ENCODE measurements at regions not wholly inside any gene's neighbourhood (a gene's known extent, or its start where the extent isn't known, plus 50 kb on each side); places are given as distances from the start of the nearest gene placed in this dataset.

DNA sequence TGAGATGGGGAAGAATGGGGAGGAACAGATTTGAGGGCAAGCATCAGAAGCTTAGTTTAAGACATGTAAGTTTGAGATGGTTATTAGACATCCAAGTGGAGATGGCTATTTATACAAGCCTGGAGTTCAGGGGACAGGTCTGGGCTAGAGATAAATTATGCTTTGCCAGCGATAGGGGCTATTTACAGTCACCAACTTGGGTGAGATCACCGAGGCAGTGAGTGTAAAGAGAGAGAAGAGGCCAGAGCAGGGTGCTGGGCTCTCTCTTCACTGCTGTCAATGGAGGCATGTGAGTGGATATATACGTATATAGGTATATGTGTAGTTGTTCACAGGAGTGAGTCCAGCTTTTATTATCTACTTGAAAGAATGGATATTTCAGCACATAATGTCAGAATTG lies 81.0 kb downstream of the QPCT start:
- no peak for DNase-seq (ENCODE audit: low spot score)

DNA sequence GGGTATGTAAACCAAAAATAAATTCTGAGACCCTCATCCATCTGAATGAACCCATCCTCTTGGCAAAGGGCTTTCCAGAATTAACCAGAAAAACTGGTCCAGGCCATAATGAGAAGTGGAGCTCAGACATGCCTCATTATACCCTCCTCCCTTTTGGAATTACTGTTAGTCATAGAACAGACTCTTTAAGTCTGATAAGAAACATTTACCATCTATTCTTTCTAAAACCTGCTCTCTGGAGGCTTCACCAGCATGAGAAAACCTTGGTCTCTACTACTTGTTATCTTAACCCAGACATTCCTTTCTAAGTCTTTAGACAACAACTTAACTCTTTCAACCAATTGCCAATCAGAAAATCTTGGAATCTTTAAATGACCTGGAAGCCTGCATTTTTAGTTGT lies 82.8 kb downstream of the QPCT start:
- no peak for DNase-seq (ENCODE audit: low spot score)

DNA sequence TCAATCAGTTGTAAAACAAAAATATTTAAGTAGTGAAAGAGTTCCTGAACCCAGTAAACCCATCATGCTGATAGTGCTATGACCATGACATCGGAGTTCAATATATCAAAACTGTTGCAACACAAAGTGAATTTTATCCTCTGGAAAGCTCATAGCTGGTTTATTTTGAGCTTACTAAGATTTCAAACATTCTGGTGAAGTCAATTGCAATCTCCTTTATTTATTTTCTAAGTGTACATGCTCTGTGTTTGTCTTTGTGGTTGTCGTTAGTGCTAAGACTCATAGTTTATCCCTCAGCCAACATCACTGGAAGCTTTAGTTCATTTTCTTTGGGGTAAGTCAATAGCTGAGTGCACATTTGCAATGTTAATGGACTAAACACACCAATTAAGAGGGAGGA lies 91.9 kb downstream of the QPCT start:
- DNase-seq (ENCODE audit: low spot score) = peak; percentile 45

DNA sequence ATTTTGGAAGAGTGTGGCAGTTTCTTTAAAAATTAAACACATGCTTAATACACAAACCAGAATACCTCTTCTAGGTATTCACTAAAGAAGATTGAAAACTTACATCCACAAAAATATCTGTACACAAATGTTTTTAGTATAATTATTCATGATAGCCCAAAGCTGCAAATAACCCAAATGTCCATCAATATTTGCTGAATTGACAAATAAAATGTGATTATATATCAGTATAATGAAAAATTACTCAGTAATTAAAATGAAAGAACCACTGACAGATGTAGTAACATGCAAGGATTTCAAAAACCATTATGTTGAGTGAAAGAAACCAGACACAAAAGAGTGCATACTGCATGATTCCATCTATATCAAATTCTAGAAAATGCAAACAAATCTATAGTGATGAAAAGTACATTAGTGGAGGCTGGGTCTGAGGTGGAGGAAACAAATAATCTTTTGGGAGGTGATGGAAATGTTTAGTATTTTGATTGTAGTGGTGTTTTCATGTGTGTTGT lies 94.8 kb downstream of the QPCT start:
- DNase-seq (ENCODE audit: low spot score) = no peak

DNA sequence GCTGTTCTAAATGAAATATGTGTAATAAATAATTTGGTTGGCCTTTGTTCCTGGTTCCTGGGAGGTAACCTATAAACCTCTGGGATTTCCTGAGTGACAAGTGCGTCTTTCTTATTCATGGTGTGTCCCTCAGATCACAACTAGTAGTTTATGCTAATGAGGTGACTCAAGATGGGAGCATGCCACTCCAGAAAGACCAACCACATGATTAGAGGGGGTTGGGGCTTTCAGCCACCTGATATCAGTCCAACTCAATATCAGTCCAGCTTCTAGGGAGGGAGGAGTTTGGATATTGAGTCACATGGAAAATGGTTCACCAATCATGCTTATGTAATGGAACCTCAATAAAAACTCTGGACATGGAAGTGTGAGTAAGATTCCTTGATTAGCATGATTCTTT lies 96.6 kb downstream of the QPCT start:
- DNase-seq (ENCODE audit: low spot score) = no peak

DNA sequence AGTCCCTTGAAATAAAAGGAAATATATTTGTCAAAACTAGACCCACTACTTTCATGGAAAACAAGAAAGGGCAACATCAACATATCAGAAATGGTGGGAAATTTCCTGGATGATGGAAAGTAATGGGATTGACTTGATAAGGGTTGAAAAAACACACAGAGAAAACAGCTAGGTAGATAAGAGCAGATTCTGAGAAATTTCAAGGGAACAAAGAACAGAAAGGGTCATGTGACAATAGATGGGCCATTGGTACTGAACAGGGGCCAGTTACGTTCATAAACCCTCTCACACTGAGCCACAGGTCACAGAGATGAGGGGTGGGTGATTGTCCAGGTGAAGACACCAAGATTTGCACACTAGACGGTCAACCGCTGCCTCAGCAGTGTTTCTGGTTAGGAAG lies 98.7 kb downstream of the QPCT start:
- DNase-seq (ENCODE audit: low spot score) = no peak

DNA sequence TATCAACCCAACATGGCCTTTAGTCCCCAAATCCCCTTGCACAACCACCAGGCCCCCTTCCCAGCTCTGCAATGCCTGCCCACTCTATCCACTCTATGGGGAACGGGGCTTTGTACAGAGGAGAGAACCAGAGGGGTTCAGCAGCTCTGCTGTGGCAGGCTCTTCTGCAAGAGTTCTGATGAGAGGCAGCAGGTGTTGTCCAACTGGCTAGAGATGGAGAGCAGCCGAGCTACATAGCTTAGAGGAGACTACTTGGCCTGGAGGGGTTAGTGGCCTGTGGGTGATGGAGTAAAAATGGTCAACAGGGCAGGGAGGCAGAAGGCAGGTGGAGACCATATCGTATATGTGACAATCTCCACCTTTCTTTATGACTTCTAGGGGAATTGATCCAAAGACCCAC lies 103.0 kb downstream of the QPCT start:
- DNase-seq (ENCODE audit: low spot score) = no peak

DNA sequence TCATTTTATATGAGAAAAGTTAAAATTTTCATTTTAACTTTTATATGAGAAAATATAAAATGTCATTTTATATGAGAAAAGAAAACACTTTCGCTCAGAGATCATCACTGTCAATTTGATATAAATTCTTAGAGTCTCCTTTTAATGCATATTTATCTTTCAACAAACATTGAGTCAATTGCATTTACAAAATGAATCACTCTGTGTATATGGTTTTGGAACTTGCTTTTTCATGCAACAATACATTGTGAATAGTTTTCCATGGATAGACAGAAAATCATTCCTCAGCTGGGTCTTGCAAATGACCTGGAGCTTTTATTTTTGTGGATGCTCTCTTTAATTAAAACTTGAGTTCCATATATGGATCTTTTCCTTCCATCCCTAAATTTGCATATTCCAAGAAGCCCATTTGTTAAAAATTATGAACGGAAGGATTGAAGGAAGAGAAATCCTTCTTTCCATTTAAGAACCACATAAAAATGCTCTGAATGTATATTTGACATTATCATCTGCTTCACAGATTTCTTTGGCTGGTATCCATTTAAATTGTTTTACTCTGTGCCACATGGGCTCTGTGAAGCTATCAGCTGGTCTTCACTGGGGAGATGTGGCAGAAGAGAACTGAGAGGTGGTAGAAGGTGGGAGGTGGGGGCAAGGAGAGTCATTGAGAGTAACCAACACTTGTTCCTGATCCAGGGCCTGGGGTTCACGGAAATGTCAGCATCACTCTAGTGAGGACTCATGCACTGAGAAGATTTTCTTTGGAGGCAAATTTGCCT lies 104.1 kb downstream of the QPCT start:
- DNase-seq (ENCODE audit: low spot score) = no peak

DNA sequence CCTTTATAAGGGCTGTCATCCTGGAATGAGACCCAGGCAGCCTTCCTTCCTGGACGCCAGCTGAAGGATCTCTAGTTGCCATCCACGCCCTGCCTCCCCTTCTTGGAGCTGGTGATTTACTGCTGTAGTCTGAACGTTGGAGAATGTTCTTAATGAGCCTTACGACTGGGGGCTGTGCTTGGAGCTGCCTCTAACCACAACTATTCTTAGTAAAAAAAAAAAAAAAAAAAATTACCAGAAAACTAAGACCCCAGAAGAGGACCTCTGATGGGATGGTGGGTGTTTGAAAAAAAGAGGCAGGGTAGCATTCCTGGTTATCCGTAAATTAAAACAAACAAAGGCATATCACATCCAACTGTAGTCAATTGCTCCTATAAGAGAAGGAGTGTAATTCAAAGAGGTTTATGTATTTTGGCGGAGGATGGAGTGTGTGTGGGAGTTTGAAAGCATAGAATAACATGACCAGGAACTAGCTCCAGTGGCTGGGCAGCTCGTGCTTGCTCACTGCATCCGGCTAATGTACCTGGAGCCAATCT lies 105.4 kb downstream of the QPCT start:
- DNase-seq (ENCODE audit: low spot score) = no peak

DNA sequence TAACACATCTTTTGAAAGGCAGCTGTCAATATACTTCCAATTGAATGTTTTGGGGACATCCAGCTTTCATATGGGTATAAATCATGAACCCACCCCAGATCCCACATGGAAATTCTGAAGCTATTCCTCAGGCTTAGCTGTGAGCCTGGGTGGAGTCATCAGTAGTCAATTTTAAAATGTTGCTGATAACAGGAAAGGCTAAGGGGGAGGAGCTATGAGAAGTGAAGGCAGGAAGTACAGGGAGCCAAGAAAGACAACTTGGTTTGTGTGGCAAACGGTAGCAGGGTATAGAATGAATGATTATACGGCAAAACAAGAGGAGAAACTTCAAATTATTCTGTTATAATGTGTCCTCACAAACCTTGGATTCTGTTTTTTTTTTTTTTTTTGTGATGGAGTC lies 108.6 kb downstream of the QPCT start:
- no peak for DNase-seq (ENCODE audit: low spot score)

DNA sequence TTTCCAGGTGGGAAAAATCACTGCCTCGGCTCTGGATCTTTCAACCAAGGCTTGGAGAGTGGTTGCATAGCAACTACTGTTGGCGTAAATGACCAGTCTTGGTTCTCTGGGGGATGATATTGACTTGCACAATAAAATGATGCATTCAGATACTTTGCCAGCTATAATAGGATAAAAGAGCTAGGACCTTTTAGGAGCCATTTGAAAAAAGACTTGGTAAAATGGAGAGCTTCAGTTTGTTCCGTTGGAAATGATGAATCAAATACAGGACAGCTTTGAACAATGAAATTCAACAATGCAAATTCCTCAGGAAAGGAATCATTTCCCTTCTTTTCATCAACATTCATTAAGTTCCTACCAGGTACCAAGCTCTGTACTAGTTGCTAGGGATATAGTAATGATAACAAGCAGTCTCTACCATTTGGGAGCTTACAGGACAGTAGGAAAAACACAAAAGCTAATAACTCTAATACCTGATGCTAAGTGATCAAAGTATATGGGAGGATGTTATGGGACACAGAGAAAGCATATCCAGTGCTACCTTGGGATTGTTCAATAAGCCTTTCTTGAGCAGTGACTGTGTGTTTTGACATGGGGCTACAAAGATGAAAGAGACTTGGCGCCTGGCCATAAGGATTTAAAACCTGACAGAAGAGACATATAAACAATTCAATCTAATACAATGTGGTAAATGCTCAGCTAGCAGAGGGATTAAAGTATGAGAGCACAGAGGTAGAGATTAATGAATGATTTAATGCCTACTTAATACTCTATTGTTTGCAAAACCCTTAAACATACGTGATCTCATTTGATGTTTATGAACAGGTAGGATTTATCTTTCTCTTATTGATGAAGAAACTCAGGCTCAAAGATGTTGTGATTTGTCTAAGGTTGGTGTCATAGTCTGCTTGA lies 110.7 kb downstream of the QPCT start:
- DNase-seq (ENCODE audit: low spot score) = no peak

DNA sequence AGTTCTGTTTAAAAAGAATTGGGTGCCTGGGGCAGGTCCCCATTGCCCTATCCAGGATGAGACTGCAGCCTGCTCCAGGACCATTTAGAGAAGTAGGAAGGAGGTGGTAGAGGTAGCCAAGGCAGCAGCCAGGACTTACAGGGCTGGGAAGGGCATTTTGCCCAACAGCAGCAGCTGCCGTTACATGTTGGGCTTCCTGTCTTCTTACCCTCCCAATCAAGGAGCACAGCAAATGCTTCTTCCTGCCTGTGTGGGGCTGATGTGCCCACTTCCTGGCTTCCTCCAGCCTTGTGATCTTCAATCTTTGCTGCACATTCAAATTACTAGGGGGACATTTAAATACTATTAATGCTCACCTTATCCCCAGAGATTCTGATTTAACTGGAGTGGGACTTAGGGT lies 112.0 kb downstream of the QPCT start:
- no peak for DNase-seq (ENCODE audit: low spot score)

DNA sequence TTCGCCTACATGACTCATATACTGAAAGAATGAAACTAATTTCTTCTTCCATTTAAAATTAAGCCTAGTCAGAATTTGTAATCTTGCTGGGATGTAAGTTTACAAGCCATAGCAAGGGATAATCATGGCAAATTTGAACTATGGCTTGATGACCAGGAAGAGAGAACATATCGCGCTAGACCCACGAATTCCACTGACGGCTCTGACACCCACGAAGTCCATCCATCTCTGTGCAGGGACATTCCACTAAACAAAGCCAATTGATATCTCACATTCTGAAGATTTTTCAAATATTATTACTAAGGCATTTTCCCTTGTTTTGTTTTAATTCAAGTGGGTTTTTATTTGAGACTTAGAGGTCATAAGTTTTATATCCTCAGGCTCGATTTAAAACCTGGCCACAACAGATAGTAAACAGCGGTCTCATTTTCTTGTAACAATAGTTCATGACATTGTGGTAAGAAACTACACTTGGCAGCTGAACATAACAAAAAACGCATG lies 113.0 kb downstream of the QPCT start:
- DNase-seq (ENCODE audit: low spot score) = no peak

DNA sequence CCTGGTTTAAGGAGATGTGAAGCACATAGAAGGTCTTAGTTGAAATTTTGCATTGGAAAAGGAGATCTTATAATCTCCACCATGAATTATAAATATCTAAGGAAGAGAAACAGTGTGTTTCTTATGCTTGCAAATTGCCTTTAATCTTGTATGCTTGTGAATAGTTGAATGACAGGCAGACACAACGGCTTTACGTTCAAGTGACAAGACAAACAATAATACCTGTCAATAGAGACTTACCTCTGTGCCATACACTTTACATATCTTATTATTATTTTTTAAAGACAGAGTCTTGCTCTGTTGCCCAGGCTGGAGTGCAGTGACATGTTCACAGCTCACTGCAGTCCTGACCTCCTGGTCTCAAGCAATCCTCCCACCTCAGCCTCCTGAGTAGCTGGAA lies 113.7 kb downstream of the QPCT start:
- DNase-seq (ENCODE audit: low spot score) = no peak

DNA sequence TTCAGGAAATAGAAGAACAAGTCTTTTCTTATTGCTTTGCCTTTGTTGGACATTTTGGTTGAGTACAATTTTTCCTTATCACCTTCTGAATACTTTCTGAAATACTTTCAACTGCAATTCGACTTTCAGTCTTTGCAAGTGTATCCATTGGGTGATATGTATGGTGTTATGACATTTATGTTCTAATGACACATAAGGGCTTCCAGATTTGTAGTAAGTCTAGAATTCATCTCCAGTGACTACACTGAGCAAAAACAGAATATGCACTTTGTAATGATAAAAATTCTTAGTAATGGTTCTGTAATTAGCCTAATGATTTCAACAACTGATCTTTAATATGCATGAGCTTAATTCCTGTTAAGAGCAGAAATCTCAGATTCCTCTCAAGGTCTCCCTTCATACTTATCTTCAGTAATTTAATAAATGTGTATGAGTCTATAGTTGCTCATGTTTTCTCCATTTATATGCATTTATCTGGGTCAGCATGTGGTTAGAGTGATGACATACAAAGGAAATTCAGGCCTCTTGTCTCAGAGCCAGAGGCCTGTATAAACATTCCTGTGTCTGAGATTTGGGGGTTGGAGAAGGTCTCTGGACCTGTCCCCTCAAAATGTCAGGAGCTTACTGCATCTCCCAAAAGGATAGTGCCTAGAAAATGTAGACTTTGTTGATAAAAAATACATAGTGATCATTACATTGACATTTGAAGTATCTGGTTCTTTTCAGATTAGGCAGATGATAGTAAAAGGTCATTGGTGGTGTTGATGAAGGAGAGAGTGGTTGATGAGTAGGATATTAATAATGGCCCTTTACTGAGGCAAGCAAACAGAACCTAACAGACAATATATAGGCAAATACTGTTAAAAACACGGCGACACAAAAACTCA lies 114.9 kb downstream of the QPCT start:
- peak; percentile 86 for DNase-seq (ENCODE audit: low spot score)

DNA sequence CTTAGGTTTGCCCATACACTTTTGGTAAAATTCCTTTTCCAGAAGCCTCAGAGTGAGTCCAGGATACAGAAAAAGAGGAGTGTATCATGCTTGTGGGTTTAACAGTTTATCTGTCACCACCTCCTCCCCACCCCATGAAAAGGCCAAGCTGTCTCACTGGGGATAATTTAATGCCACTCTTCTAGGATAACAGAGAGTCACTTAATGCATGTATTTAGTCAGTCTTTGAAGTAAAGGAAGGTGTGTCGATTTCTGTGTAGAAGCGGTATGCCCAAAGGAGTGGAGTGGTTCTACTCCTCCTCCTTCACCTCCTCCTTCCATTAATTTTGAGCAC lies 116.4 kb downstream of the QPCT start:
- DNase-seq (ENCODE audit: low spot score) = no peak

DNA sequence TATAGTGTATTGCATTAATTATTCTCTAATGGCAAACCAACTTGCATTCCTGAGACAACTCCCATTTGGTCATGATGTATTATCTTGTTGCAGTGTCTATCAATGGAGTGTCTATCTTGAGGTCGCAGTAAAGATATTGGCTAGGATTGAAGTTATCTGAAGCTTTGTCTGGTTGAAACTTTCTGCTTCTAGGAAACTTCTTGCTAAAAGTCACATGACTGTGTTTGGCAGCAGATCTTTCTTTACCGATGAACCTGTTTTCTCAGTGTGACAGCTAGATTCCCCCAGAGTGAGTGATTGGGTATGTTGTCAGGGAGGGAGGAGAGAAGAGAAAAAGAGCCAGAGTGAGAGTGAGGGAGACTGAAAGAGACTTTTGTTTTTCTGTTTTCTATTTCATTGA lies 119.6 kb downstream of the QPCT start:
- no peak for DNase-seq (ENCODE audit: low spot score)

DNA sequence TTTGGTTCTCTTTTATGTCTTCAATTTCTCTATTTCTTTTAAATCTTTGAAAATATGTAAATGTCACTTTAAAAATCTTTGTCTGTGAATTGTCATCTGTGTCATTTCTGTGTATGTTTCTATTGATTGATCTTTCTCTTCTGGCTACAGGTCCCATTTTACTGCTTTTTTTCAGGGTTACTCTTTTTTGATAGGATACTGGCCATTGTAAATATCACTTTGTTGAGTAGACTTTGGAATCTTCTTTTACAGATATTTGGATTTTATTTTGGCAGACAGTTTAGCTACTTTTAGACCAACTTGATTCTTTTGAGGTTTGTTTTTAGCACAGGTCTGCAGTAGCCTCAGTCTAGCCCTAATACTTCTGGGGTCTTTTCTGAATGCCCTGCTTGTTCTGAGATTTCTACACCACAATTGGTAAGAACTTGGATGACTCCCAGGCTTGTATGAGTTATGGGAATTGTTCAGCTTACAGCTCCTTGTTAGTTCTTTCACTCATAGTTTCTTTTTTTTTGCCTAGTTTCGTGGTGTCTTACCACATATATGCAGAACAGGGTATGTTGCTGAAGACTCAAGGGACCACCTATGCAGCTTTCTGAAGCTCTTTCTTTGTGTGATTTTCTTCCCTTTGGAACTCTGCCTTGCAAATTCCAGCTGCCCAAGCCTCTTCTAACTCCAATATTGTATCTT lies 122.2 kb downstream of the QPCT start:
- DNase-seq (ENCODE audit: low spot score) = peak; percentile 48

DNA sequence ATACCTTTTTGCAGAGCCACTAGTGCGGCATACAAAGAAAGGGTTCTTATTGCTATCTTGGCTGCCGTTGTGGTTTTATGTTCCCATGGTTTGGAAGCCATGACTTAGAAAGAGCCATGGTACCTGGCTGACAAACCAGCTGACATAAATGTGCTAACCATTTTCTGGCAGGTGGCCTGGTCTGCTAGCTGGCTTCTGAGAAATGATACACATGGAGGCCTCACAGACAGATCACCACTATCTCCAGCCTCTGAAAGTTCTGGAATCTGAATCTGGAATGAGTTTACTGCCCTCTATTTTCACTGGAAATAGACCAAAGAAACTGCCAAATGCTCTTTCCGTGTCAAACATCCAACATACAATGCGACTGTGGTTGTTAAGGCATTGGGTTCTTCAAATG lies 123.7 kb downstream of the QPCT start:
- no peak for DNase-seq (ENCODE audit: low spot score)

DNA sequence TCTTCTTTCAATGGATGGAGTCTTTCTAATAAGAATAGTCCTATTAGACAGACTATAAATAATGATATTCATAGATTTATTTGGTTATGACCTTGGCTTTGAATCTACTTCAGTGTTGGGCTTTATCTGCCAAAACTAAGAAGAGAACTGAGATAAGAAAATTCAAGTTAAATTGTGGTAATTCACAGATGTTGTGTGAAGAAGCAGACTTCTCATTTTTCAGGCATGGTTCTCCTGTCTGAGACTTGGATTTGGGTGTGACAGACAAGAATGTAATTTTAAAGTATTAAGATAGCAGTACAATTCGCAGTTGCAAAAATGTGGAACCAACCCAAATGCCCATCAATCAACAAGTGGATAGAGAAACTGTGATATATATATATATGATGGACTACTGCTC lies 124.7 kb downstream of the QPCT start:
- peak; percentile 46 for DNase-seq (ENCODE audit: low spot score)

DNA sequence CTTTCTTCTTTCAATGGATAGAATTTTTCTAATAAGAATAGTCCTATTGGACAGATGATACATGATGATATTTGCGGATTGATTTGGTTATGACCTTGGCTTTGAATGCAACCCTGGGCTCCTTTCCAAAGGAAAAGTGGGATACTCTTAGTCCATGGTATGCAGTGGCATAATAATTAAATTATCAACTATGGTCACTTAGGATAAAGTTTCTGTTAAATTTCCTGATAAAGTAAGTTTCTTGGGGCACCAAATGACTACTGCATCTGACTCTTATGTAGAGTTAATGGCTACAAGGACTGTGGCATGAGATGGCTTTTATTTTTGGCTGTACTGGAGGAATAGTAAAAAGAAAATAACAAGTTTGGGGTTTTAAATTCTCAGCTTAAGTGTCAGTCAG lies 126.7 kb downstream of the QPCT start:
- DNase-seq (ENCODE audit: low spot score) = no peak
